HepG2 (cell line): ENCODE measurements at regions not wholly inside any gene's neighbourhood (a gene's known extent, or its start where the extent isn't known, plus 50 kb on each side); places are given as distances from the start of the nearest gene placed in this dataset.

Experiments
- DNMT3B ChIP-seq: conservative IDR thresholded peaks from 2 replicates; pipeline ENCODE4 v1.6.1; 2016; ENCODE audit warnings: missing biosample characterization, control low read depth
- ZNF292 ChIP-seq: sonication (generic); formaldehyde crosslinking; IDR thresholded peaks from 2 replicates; pipeline ENCODE4 v1.8.1; 2022; ENCODE audit warnings: mild to moderate bottlenecking, low read depth, missing genetic modification reagents, borderline replicate concordance
- TF ChIP-seq, protein P1 (sequence below): sonication (generic); formaldehyde crosslinking; conservative IDR thresholded peaks from 2 replicates; pipeline ENCODE4 v1.8.0; 2022; ENCODE audit warnings: low read depth, missing genetic modification reagents
- TF ChIP-seq, protein P2 (sequence below): sonication (generic); formaldehyde crosslinking; IDR thresholded peaks from 2 replicates; pipeline ENCODE4 v1.5.0; 2020; ENCODE audit warnings: mild to moderate bottlenecking, missing genetic modification reagents, moderate library complexity
- TF ChIP-seq, protein P3 (sequence below): sonication (generic); formaldehyde crosslinking; IDR thresholded peaks from 2 replicates; pipeline ENCODE4 v1.8.1; 2022; ENCODE audit warnings: mild to moderate bottlenecking, missing genetic modification reagents

DNA sequence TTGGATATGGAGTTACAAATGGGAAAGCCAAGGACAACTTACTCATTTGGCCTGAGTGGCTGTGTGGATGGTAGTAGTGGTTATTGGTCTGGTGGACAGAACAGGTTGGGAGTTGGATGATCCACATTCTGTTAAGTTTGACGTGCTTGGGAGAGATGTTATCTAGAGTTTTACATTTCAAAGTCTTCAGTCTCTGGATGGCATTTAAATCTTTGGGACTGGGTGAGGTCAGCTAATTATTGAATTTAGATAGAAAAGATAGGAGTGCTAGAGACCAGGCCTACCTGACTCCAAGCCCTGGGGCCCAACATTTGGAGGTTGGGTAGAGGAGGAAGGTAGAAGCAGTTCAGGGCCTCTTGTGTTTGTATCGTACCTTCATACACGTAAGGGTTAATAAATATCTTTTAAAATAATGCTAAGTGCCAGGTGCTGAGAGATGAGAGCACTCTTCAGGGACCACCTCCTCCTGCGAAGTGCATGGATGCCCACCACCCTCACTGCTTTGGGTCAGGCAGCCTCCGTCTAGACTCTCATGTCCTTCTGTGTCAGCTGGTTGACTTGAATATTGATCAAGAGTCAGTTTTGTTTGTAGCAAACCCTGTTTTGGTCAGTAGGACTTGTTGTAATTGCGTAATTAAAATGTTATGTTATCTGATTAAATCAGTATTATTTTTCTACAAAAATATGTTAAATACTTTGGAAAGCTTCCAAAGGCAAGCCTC, 460.4 kb upstream of the RGS6 start:
- no peak for TF ChIP-seq DNMT3B (CRISPR knock-in tag)
- TF ChIP-seq ZNF292 (CRISPR knock-in tag), result no peak
- TF ChIP-seq, protein P1, sequence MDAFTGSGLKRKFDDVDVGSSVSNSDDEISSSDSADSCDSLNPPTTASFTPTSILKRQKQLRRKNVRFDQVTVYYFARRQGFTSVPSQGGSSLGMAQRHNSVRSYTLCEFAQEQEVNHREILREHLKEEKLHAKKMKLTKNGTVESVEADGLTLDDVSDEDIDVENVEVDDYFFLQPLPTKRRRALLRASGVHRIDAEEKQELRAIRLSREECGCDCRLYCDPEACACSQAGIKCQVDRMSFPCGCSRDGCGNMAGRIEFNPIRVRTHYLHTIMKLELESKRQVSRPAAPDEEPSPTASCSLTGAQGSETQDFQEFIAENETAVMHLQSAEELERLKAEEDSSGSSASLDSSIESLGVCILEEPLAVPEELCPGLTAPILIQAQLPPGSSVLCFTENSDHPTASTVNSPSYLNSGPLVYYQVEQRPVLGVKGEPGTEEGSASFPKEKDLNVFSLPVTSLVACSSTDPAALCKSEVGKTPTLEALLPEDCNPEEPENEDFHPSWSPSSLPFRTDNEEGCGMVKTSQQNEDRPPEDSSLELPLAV (CRISPR knock-in tag), result no peak
- TF ChIP-seq, protein P2, sequence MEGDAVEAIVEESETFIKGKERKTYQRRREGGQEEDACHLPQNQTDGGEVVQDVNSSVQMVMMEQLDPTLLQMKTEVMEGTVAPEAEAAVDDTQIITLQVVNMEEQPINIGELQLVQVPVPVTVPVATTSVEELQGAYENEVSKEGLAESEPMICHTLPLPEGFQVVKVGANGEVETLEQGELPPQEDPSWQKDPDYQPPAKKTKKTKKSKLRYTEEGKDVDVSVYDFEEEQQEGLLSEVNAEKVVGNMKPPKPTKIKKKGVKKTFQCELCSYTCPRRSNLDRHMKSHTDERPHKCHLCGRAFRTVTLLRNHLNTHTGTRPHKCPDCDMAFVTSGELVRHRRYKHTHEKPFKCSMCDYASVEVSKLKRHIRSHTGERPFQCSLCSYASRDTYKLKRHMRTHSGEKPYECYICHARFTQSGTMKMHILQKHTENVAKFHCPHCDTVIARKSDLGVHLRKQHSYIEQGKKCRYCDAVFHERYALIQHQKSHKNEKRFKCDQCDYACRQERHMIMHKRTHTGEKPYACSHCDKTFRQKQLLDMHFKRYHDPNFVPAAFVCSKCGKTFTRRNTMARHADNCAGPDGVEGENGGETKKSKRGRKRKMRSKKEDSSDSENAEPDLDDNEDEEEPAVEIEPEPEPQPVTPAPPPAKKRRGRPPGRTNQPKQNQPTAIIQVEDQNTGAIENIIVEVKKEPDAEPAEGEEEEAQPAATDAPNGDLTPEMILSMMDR (CRISPR knock-in tag), result no peak
- TF ChIP-seq, protein P3, sequence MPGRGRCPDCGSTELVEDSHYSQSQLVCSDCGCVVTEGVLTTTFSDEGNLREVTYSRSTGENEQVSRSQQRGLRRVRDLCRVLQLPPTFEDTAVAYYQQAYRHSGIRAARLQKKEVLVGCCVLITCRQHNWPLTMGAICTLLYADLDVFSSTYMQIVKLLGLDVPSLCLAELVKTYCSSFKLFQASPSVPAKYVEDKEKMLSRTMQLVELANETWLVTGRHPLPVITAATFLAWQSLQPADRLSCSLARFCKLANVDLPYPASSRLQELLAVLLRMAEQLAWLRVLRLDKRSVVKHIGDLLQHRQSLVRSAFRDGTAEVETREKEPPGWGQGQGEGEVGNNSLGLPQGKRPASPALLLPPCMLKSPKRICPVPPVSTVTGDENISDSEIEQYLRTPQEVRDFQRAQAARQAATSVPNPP (CRISPR knock-in tag), result no peak
